PC-3 (cell line): ENCODE measurements at regions not wholly inside any gene's neighbourhood (a gene's known extent, or its start where the extent isn't known, plus 50 kb on each side); places are given as distances from the start of the nearest gene placed in this dataset.

Experiments used
- ATAC-seq: fragments of 200-7000 bp; cut with Tn5 transposase; 2 replicates; pipeline ENCODE4 v1.9.1; 2020; ENCODE audit warnings: mild to moderate bottlenecking, moderate library complexity
- BruUV-seq: library from RNA; stranded (reverse); fragments of 400-500 nt; replicated peaks from 2 replicates; lab custom pipeline; 2021; lab: Mats Ljungman, UMichigan
- CTCF ChIA-PET: fragments of 300-600 bp; sonication (Branson Sonifier 250); formaldehyde crosslinking; loops from one replicate; lab custom pipeline; 2022; ENCODE audit warnings: antibody characterized with exemption; lab: Charles Lee
- POLR2A ChIA-PET: fragments of 300-600 bp; sonication (Branson Sonifier 250); formaldehyde crosslinking; loops from one replicate; lab custom pipeline; 2022; ENCODE audit warnings: antibody characterized with exemption; ENCODE audit not compliant: unreplicated experiment; lab: Charles Lee
- DNase-seq: peaks from one replicate; pipeline ENCODE4 v3.0.0-alpha.2; 2015
- H2AFZ ChIP-seq: fragments of 300-600 bp; sonication (generic); 2 replicates; pipeline ENCODE4 v1.6.0; 2016; ENCODE audit warnings: antibody characterized with exemption, low read length
- H3F3A ChIP-seq: fragments of 300-600 bp; sonication (generic); one replicate; pipeline ENCODE4 v1.6.0; 2017; ENCODE audit warnings: antibody characterized with exemption, low read length, control low read depth, mild to moderate bottlenecking; ENCODE audit not compliant: unreplicated experiment
- H3K27ac ChIP-seq: fragments of 300-600 bp; sonication (generic); 2 replicates; pipeline ENCODE4 v1.5.1; 2016; ENCODE audit warnings: mild to moderate bottlenecking, low read length
- H3K27me3 ChIP-seq: fragments of 300-600 bp; sonication (generic); 2 replicates; pipeline ENCODE4 v1.6.1; 2016; ENCODE audit warnings: low read length, mixed read lengths
- H3K36me3 ChIP-seq: fragments of 300-600 bp; sonication (generic); 2 replicates; pipeline ENCODE4 v1.6.1; 2016; ENCODE audit warnings: low read depth, mixed run types, low read length, mixed read lengths
- H3K4me1 ChIP-seq: fragments of 300-600 bp; sonication (generic); 2 replicates; pipeline ENCODE4 v1.5.1; 2016; ENCODE audit warnings: low read length; ENCODE audit not compliant: insufficient read depth
- H3K4me2 ChIP-seq: fragments of 300-600 bp; sonication (generic); 2 replicates; pipeline ENCODE4 v1.6.0; 2016; ENCODE audit warnings: low read length
- H3K4me3 ChIP-seq: fragments of 300-600 bp; sonication (generic); 2 replicates; pipeline ENCODE4 v1.5.1; 2016; ENCODE audit warnings: mild to moderate bottlenecking, low read length, mixed read lengths
- H3K79me2 ChIP-seq: fragments of 300-600 bp; sonication (generic); 2 replicates; pipeline ENCODE4 v1.6.1; 2017; ENCODE audit warnings: low read length, mixed read lengths
- H3K9ac ChIP-seq: fragments of 300-600 bp; sonication (generic); 2 replicates; pipeline ENCODE4 v1.6.0; 2016; ENCODE audit warnings: mild to moderate bottlenecking, low read length
- H3K9me2 ChIP-seq: fragments of 300-600 bp; sonication (generic); replicated peaks from 2 replicates; pipeline ENCODE4 v1.6.1; 2016; ENCODE audit warnings: mixed run types, low read length, mixed read lengths
- H3K9me3 ChIP-seq: fragments of 300-600 bp; sonication (generic); 2 replicates; pipeline ENCODE4 v1.6.1; 2016; ENCODE audit warnings: low read length, mixed read lengths
- H4K20me1 ChIP-seq: fragments of 300-600 bp; sonication (generic); 2 replicates; pipeline ENCODE4 v1.6.1; 2016; ENCODE audit warnings: low read length, mixed read lengths
- CTCF ChIP-seq: fragments of 300-600 bp; sonication (generic); conservative IDR thresholded peaks from 2 replicates; pipeline ENCODE4 v1.5.1; 2017; ENCODE audit warnings: antibody characterized with exemption, low read depth, mild to moderate bottlenecking, low read length
- EZH2 ChIP-seq: fragments of 300-600 bp; sonication (generic); IDR thresholded peaks from one replicate; pipeline ENCODE4 v1.6.1; 2017; ENCODE audit warnings: antibody characterized with exemption, mild to moderate bottlenecking, low read length; ENCODE audit not compliant: unreplicated experiment
- EZH2phosphoT487 ChIP-seq: fragments of 300-600 bp; sonication (generic); IDR thresholded peaks from 2 replicates; pipeline ENCODE4 v1.6.1; 2018; ENCODE audit warnings: mild to moderate bottlenecking, antibody characterized with exemption, low read length, borderline replicate concordance
- intact Hi-C: fragments of 100-400 bp; cut with micrococcal nuclease; formaldehyde crosslinking; loops from 2 replicates; pipeline ENCODE4 v1.9.0; 2023

GRCh38 chrX:122504026-122504425 is 680.1 kb upstream of the GRIA3 start:
- Histone ChIP-seq H3K9me3 (no peaks in the 10 kb centered on the region), H3K4me2 (no peak overlapping the region), H3K27me3 (no peaks in the 10 kb centered on the region), H3K4me3 (no peak overlapping the region), H3K79me2 (no peaks in the 10 kb centered on the region), H3K9ac (no peak overlapping the region), H3K9me2 (no peaks in the 10 kb centered on the region), H3K27ac (no peak overlapping the region), H3K4me1 (no peaks in the 10 kb centered on the region), H3F3A (no peaks in the 10 kb centered on the region), H4K20me1 (no peaks in the 10 kb centered on the region), H3K36me3 (no peaks in the 10 kb centered on the region), H2AFZ (no peak overlapping the region)
- peak; percentile 6 for DNase-seq
- ATAC-seq = no peak
- BruUV-seq = no TSS peak
- TF ChIP-seq CTCF (no peak), EZH2 (no peak), EZH2phosphoT487 (no peak)
- ChIA-PET CTCF (no interaction called here), POLR2A (no interaction called here)
- intact Hi-C loops = no loop called here

- ChIA-PET CTCF (no interaction called here), POLR2A (no interaction called here)
- Histone ChIP-seq H3K36me3 (no peaks in the 10 kb centered on the region), H3F3A (no peaks in the 10 kb centered on the region), H3K27me3 (no peaks in the 10 kb centered on the region), H4K20me1 (no peaks in the 10 kb centered on the region), H3K9ac (no peak overlapping the region), H2AFZ (no peak overlapping the region), H3K4me2 (no peak overlapping the region), H3K4me1 (no peaks in the 10 kb centered on the region), H3K27ac (no peak overlapping the region), H3K9me3 (0 out of 2 replicates have a peak, but pooled peaks cover 3% of the 10 kb centered on the region), H3K9me2 (no peaks in the 10 kb centered on the region), H3K79me2 (no peaks in the 10 kb centered on the region), H3K4me3 (no peak overlapping the region)
- intact Hi-C loops = no loop called here
- ATAC-seq (no peak), DNase-seq (peak; percentile 3)
- TF ChIP-seq EZH2 (no peak), CTCF (no peak), EZH2phosphoT487 (no peak)
- no TSS peak for BruUV-seq
Measured at GRCh38 chrX:122512561-122513072, 671.5 kb upstream of the GRIA3 start.

GRCh38 chrX:122517786-122518185 is 666.3 kb upstream of the GRIA3 start:
- ChIA-PET CTCF (no interaction called here), POLR2A (no interaction called here)
- no peak for ATAC-seq

More at GRCh38 chrX:122517786-122518185, 666.3 kb upstream of the GRIA3 start:
- Histone ChIP-seq H3F3A (no peaks in the 10 kb centered on the region), H3K4me3 (no peak overlapping the region), H3K4me1 (no peaks in the 10 kb centered on the region), H3K9me3 (0 out of 2 replicates have a peak, but pooled peaks cover 3% of the 10 kb centered on the region), H3K9me2 (no peaks in the 10 kb centered on the region), H3K27me3 (no peaks in the 10 kb centered on the region), H3K9ac (no peak overlapping the region), H4K20me1 (no peaks in the 10 kb centered on the region), H3K27ac (no peak overlapping the region), H3K4me2 (no peak overlapping the region), H3K36me3 (no peaks in the 10 kb centered on the region), H2AFZ (no peak overlapping the region), H3K79me2 (no peaks in the 10 kb centered on the region)
- intact Hi-C loops = no loop called here
- DNase-seq = peak; percentile 42
- BruUV-seq = no TSS peak
- no peak for TF ChIP-seq EZH2phosphoT487
- no peak for TF ChIP-seq CTCF
- no peak for TF ChIP-seq EZH2
